ENCODE measurements at regions not wholly inside any gene's neighbourhood (a gene's known extent, or its start where the extent isn't known, plus 50 kb on each side); places are given as distances from the start of the nearest gene placed in this dataset.

DNA sequence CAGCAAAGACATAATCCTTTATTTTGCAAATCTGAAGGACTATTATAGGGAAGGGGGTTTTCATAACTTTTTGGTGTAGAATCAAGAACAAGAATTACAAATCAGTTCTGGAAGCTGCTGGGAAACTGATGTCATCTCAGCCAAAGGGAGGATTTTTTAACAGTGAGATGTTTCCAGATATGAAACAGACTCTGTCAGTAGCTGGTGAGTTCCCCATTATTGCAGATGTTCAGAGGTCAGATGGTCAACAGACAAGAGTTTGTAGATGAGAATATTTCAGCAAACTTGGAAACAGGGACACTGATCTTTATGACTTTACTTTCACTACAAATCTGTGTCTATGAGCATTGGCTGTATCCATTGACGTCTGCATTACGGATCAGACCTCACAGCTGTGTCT is 71.9 kb upstream of the LPP start:
- no peaks in the 10 kb centered on the region for H3K27me3 Mint-ChIP-seq (ENCODE audit: low read depth)
- H3K9me3 Mint-ChIP-seq, result peaks cover 19% of the 10 kb centered on the region
- H3K4me3 Mint-ChIP-seq, result no peak overlapping the region
- H3K4me1 Mint-ChIP-seq (ENCODE audit: low read depth), result no peaks in the 10 kb centered on the region
- peaks cover 2% of the 10 kb centered on the region for H3K36me3 Mint-ChIP-seq (ENCODE audit: low read depth)
- no peak overlapping the region for H3K27ac Mint-ChIP-seq

DNA sequence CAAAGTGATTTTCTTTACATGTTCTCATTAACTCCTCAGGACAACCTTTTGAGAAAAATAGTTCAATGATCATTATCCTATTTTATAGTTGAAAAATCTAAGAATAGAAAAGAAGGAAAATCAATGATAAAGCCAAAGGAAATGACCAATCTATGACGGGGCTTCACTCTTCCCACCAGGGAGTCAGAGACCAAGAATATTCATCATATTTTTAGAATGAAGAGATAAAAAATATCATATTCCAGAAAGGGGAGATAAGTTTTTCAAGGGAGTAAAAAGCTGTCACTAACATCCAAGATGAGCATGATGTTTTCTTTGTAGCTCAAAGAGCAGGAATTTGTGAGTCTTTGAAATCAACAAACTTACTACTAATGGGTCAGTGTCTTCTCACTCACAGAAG is 71.5 kb upstream of the LPP start:
- Mint-ChIP-seq H3K9me3 (peaks cover 17% of the 10 kb centered on the region), H3K27ac (no peak overlapping the region), H3K4me1 (ENCODE audit: low read depth) (no peaks in the 10 kb centered on the region), H3K4me3 (no peak overlapping the region), H3K27me3 (ENCODE audit: low read depth) (no peaks in the 10 kb centered on the region), H3K36me3 (ENCODE audit: low read depth) (peaks cover 2% of the 10 kb centered on the region)

DNA sequence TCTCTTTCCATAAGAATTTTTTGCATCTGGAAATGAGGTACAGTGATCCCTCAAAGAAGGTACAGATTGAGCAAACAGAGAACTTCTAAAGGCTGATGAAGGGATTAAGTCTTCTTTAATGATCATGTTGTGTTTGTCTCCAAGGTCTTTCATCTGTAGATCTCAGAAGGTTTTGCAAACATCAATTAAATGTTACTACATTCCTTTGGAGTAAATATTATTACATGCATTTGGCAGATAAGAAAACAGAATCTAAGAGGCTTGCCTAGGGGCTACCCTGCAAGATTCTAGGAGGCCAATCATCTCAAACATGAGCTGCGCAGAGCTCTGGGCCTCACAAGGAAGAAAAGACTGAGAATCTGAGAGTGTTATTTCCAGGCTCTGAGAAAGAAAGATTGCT is 70.9 kb upstream of the LPP start:
- Mint-ChIP-seq H3K36me3 (ENCODE audit: low read depth) (peaks cover 2% of the 10 kb centered on the region), H3K4me1 (ENCODE audit: low read depth) (no peaks in the 10 kb centered on the region), H3K27me3 (ENCODE audit: low read depth) (no peaks in the 10 kb centered on the region), H3K9me3 (peaks cover 15% of the 10 kb centered on the region), H3K27ac (no peak overlapping the region), H3K4me3 (no peak overlapping the region)

DNA sequence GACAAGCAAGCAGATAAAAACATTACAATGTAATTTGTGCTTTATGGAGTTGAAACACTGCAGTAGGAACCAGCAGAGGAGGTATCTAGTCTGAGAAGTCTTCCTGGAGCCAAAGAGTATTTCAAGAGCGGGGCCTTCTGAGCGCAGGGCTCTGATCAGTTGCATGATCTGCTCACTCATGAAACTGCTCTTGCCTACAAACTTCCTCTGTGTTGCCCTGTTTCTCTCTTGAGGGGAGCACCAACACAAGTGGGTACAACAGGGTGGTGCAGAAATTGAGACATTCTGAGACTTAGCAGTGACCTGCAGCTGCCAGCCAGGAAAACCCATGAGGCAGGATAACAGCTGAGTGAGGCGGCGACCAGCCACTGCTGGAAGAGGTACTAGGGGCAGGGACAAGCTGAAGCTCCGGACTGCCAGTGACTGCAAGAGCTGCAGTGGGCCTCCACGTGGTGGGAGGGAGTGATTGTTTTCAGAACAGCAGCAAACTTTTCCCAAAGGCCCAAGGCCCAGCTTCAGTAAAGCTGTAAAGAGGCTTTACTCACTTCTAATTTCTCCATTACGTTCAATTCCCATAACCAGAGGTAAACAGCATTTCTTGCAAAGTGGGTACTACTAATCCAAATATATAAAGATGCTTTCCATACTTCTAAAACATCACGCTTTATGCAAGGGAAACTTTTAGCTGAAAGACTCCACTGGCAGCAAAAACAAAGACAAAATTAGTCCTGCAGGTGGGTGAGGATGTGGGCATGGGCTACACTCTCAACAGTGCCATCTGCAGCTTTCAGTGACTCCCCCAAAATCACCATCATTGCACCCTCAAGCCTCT is 69.0 kb upstream of the LPP start:
- H3K36me3 Mint-ChIP-seq (ENCODE audit: low read depth), result no peaks in the 10 kb centered on the region
- H3K27ac Mint-ChIP-seq, result no peak overlapping the region
- peaks cover 5% of the 10 kb centered on the region for H3K9me3 Mint-ChIP-seq
- H3K27me3 Mint-ChIP-seq (ENCODE audit: low read depth), result no peaks in the 10 kb centered on the region
- peaks cover 3% of the 10 kb centered on the region for H3K4me1 Mint-ChIP-seq (ENCODE audit: low read depth)
- H3K4me3 Mint-ChIP-seq, result no peak overlapping the region

DNA sequence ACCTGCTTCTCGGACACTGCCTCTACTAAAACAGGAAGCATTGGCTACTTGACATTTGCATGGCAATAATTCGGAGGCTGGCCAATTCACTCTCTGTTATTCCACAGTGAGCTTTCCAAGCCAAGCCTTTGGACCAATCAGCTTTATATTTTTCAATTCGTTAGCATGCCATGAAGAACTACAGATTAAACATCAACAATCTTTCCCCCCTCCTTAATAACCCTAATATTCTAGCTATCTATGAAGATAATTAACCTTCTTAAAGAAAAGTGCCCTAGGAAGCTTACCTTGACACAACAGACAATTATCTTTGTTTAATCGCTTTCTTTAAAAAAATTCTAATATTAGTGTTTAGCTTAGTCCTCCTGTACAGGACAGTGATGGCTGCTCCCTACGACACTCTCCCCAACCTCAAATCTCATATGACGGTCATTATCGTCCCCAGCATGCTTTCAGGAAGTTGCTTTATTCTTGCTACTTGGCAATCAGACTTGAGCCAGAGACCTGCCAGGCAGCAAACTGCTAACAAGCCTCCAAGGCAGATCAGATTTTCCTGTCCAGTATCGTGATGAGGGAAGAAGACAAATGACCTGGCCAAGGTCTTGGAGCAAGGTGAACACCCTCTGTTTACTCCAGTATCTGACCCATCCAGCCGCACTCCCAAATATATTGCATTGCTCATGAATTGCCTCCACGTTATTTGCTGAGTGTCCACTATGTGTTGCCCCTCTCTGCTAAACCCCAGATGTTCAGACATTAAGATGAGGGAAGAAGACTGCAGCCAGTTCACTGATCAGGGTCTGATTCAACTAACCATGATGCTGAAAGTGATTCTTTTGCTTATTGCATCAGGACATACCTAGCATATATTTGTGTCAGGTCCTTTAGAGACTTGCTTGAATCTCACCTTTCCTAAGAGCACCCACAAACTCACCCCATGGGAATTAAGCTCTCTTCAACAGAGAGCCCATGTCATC is 68.1 kb upstream of the LPP start:
- H3K9me3 Mint-ChIP-seq, result no peaks in the 10 kb centered on the region
- no peaks in the 10 kb centered on the region for H3K27me3 Mint-ChIP-seq (ENCODE audit: low read depth)
- H3K4me1 Mint-ChIP-seq (ENCODE audit: low read depth), result peaks cover 3% of the 10 kb centered on the region
- no peak overlapping the region for H3K27ac Mint-ChIP-seq
- no peaks in the 10 kb centered on the region for H3K36me3 Mint-ChIP-seq (ENCODE audit: low read depth)
- no peak overlapping the region for H3K4me3 Mint-ChIP-seq

DNA sequence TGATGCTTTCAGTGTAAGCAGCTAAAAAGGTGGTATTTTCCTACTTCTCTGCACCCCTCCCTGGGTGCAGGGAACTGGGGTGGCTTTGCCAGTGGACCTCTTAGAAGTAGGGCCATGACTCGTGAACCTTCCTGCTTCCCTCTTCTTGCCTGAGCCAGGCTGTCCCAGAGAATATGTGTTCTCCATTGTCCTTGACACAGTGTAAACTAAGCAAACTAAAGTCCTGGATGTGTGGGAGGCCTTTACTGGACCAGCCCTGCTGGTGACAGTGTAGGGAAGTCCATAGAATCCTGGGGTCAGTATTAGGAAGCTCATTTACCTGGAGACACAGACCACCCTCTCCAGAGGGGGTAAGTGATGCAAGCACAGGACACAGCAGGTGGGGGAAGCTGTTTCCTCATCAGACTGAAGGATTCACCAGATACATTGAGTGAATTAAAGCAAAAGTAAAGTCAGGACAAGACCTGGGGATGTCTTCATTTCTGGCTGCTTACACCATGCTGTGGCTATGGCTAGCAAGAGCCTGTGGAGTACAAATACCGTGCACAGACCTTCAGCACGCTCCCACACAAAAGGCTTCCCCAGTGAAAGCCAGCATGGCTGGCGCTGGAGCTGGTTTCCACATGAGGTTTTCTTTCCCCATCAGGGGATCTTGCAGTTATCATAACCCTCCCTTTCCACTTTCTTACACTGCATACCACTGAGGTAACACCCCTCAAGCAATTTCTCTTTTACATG is 64.8 kb upstream of the LPP start:
- H3K27me3 Mint-ChIP-seq (ENCODE audit: low read depth), result no peaks in the 10 kb centered on the region
- H3K4me1 Mint-ChIP-seq (ENCODE audit: low read depth), result peaks cover 3% of the 10 kb centered on the region
- H3K27ac Mint-ChIP-seq, result no peak overlapping the region
- no peaks in the 10 kb centered on the region for H3K9me3 Mint-ChIP-seq
- no peak overlapping the region for H3K4me3 Mint-ChIP-seq
- no peaks in the 10 kb centered on the region for H3K36me3 Mint-ChIP-seq (ENCODE audit: low read depth)

DNA sequence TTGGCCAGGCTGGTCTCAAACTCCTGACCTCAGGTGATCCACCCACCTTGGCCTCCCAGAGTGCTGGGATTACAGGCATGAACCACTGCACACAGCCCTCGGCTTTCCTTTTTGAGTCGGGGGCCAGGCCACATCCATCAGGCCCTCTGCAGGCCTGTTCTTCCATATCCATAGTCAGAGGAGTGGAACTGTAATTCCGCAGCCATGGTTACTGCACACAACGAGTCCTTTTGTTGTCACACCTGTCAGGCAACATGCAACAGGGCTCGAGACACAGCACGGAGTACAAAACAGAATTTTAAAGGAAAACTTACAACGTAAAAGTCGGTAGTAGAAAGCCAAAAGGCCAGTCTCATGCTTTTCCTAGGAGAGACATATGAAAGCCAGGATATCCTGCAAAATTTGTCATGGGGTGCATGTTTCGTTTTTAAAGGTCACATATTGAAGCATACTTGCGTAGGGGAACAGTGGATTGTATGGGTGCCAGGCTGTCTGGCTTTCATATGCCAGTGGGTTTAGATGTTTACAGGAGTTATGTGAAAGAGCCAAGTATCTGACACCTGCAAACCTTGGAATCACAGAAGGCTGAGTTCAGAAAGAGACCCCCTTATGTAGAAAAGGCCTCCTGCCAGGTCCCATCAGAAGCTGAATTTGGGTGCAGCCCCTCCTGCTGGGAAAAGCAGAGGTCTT is 63.2 kb upstream of the LPP start:
- peaks cover 3% of the 10 kb centered on the region for H3K4me1 Mint-ChIP-seq (ENCODE audit: low read depth)
- H3K27me3 Mint-ChIP-seq (ENCODE audit: low read depth), result no peaks in the 10 kb centered on the region
- H3K36me3 Mint-ChIP-seq (ENCODE audit: low read depth), result no peaks in the 10 kb centered on the region
- H3K4me3 Mint-ChIP-seq, result no peak overlapping the region
- no peak overlapping the region for H3K27ac Mint-ChIP-seq
- no peaks in the 10 kb centered on the region for H3K9me3 Mint-ChIP-seq

DNA sequence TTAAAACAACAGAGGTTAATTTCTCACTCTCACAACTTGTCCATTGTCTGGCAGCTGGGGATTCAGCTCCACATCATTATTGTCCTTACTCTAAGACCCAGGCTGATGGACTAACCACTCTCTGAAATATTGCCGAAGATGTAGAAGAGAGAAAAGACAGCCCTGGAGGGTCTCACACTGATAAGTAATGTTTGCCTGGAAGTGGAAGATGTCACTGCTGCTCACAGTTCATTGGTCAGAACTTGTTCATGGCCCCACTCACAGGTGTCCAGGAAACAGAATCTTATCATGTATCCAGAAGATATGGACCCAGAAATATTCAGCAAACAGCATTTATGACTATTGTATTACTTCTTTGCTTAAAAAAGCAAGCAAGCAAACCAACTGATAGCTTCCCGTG is 62.2 kb upstream of the LPP start:
- no peaks in the 10 kb centered on the region for H3K9me3 Mint-ChIP-seq
- peaks cover 3% of the 10 kb centered on the region for H3K4me1 Mint-ChIP-seq (ENCODE audit: low read depth)
- no peak overlapping the region for H3K4me3 Mint-ChIP-seq
- H3K36me3 Mint-ChIP-seq (ENCODE audit: low read depth), result no peaks in the 10 kb centered on the region
- H3K27me3 Mint-ChIP-seq (ENCODE audit: low read depth), result no peaks in the 10 kb centered on the region
- H3K27ac Mint-ChIP-seq, result no peak overlapping the region

DNA sequence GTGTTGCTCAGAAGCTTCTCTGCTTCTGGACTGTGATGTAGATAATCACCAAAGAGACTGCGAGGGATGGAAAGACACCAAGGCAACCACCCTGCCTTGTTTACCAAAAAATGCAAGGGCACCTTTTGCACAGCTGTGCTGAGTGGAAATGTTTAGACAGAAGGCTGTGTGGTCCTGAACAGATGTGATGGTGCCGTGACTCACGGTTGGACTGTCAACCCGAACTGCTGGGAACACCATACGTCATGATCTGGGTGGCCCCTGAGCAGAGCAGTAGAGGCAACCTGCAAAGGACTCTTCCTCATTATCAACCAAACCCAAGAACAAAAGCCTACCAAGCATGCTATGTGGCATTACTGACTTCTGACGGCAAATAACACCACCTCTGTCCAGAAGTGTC is 61.3 kb upstream of the LPP start:
- H3K9me3 Mint-ChIP-seq, result no peaks in the 10 kb centered on the region
- H3K27me3 Mint-ChIP-seq (ENCODE audit: low read depth), result no peaks in the 10 kb centered on the region
- H3K4me3 Mint-ChIP-seq, result no peak overlapping the region
- no peaks in the 10 kb centered on the region for H3K36me3 Mint-ChIP-seq (ENCODE audit: low read depth)
- no peak overlapping the region for H3K27ac Mint-ChIP-seq
- peaks cover 3% of the 10 kb centered on the region for H3K4me1 Mint-ChIP-seq (ENCODE audit: low read depth)

DNA sequence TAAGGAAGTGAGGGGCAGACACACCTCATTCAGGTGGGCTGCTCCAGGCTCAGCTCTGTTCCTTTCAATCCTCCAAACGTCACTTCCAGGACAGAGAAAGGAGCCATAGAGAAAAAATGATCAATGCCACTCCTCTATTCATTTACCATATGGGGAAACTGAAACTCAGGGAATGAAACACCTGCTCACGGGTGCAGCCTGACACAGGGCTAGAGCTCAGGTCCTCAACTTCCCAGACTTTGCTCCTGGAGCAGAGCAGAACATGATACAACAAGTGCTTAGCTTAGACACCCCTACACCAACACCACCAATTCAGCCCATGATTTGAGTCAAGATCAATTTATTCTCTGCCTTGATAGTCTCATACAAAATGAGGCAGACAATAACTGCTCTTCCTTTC is 58.5 kb upstream of the LPP start:
- Mint-ChIP-seq H3K4me1 (ENCODE audit: low read depth) (no peaks in the 10 kb centered on the region), H3K36me3 (ENCODE audit: low read depth) (peaks cover under 1% of the 10 kb centered on the region), H3K27ac (no peak overlapping the region), H3K4me3 (no peak overlapping the region), H3K27me3 (ENCODE audit: low read depth) (no peaks in the 10 kb centered on the region), H3K9me3 (peaks cover 7% of the 10 kb centered on the region)

DNA sequence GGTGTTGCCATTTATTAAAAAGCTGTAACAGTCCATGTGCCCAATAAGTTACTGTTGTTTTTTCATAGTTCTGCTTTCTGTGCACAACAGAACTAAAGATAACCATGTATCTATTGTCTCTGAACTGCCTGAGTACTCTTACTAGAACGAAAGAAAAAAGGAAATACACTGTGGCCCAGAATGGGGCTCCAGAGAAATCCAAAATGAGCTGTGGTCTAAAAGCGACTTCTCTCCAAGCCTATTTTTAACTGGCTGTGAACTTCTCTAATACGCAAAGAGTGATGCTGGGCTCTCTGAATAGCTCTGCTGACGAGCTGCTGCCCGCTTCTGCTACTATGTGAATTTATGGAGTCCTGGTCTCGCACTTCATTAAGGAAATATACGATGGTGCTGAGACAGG is 56.2 kb upstream of the LPP start:
- H3K4me3 Mint-ChIP-seq, result no peak overlapping the region
- no peak overlapping the region for H3K27ac Mint-ChIP-seq
- peaks cover 4% of the 10 kb centered on the region for H3K36me3 Mint-ChIP-seq (ENCODE audit: low read depth)
- no peaks in the 10 kb centered on the region for H3K4me1 Mint-ChIP-seq (ENCODE audit: low read depth)
- peaks cover 17% of the 10 kb centered on the region for H3K9me3 Mint-ChIP-seq
- no peaks in the 10 kb centered on the region for H3K27me3 Mint-ChIP-seq (ENCODE audit: low read depth)

DNA sequence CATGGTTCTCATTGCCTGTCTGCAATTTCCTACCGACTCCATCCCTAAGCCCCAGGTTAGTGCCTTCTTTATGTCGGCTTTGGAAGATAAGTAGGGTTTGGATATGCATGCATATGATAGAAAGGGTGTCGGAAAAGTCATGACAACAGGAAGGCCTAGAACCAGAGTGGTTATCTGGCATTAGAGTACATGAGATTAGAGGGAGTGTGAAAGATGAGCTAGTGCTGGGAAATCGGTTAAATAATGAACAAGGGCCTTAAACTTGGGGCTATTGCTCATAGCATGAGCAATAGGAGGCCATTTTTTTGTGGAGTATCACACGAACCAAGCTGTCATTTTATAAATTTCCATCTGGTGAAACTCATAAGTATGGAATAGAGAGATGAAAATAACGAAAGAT is 54.0 kb upstream of the LPP start:
- H3K9me3 Mint-ChIP-seq, result peaks cover 17% of the 10 kb centered on the region

DNA sequence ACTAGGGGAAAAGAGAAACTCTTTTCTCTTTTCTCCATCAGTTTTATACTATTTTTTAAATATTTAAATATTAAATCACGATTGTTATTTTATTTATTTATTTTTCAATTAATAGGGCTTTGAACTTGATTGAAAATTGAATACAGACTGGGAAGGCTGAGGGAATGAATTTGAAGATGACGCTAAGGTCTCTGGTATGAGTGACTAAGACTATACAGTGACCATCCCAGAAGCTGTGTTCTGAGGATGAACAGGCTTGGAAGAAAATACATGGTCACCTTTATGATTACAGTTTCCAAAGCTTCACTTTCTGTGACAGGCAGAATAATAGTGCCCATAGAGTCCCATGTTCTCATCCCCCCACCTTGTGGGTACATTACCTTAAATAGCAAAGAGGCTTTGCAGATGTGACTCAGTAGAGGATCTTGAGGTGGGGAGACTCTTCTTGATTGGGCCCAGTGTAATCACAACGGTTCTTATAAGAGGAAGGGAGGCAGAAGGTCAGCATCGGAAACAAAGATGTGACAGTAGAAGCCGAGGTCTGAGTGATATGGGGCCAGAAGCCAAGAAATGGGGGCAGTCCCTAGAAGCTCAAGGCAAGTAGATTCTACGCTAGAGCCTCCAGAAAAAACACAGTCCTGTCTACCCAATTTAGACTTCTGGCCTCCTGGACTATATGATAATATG is 51.0 kb upstream of the LPP start:
- Mint-ChIP-seq H3K9me3 (peaks cover 17% of the 10 kb centered on the region), H3K36me3 (ENCODE audit: low read depth) (peaks cover 4% of the 10 kb centered on the region), H3K4me1 (ENCODE audit: low read depth) (no peaks in the 10 kb centered on the region), H3K27ac (no peak overlapping the region), H3K27me3 (ENCODE audit: low read depth) (peaks cover 4% of the 10 kb centered on the region), H3K4me3 (no peak overlapping the region)

More for the DNA sequence above, 54.0 kb upstream of the LPP start:
- no peak overlapping the region for H3K27ac Mint-ChIP-seq
- H3K4me3 Mint-ChIP-seq, result no peak overlapping the region
- H3K36me3 Mint-ChIP-seq (ENCODE audit: low read depth), result peaks cover 4% of the 10 kb centered on the region
- no peaks in the 10 kb centered on the region for H3K27me3 Mint-ChIP-seq (ENCODE audit: low read depth)
- no peaks in the 10 kb centered on the region for H3K4me1 Mint-ChIP-seq (ENCODE audit: low read depth)
